ENCODE measurements at regions not wholly inside any gene's neighbourhood (a gene's known extent, or its start where the extent isn't known, plus 50 kb on each side); places are given as distances from the start of the nearest gene placed in this dataset.

DNA sequence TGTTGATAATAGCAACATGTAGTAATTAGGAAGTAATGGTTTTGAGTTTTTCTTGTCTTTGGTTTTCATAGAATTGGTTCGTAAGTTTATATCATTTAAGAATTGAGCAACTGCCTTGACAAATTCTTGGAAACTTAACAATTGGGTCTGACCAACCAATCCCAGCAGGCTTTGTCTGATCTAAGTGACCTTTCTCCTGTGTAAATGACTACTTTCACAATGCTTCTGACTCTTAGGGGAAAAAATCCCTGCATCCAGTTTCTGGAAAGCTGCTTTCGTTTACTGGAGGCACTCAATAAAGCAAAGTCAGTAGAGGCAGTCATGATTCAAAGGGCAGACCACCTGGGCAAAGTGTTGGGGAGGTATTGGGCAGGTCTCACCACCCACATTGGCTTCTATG, 303.6 kb upstream of the FAM78B start:
- TF ChIP-seq EZH2 (IDR thresholded peaks at IDR 0.05; ENCODE audit: borderline replicate concordance, low read depth, low read length, severe bottlenecking) (no peak), MAX (IDR thresholded peaks at IDR 0.05; ENCODE audit: insufficient read depth, insufficient read length) (no peak), POLR2AphosphoS5 (IDR thresholded peaks at IDR 0.05; ENCODE audit: insufficient read depth, low read depth, low read length) (no peak), GATA2 (IDR thresholded peaks at IDR 0.05; ENCODE audit: insufficient read depth, insufficient read length, low read depth, low read length) (no peak), JUN (IDR thresholded peaks at IDR 0.05; ENCODE audit: borderline replicate concordance, insufficient read depth, insufficient read length, low read depth) (no peak), FOS (IDR thresholded peaks at IDR 0.05; ENCODE audit: borderline replicate concordance, insufficient read depth, low read length) (no peak), POLR2A (IDR thresholded peaks at IDR 0.05; ENCODE audit: low read depth, low read length) (no peak)
- H4K20me1 ChIP-seq (replicated peaks; ENCODE audit: control insufficient read depth, extremely low read depth, insufficient read depth, low read length): no peaks in the 10 kb centered on the region
- H3K36me3 ChIP-seq (ENCODE audit: control insufficient read depth in 2 of 2, extremely low read depth in 1 of 2, insufficient read depth in 2 of 2, low read length in 2 of 2): no peaks in the 10 kb centered on the region
- no TSS peak for BruUV-seq (replicated peaks)
- H3K9me1 ChIP-seq (replicated peaks; ENCODE audit: control insufficient read depth, extremely low read depth, insufficient read depth, low read length): no peaks in the 10 kb centered on the region
- H3K9me3 ChIP-seq (replicated peaks; ENCODE audit: control insufficient read depth, insufficient read depth, low read length): no peaks in the 10 kb centered on the region
- dilution Hi-C loops (cut with MboI; ENCODE audit: extremely low pct_ligation_motif_present, low sequenced_read_pairs): no loop called here
- intact Hi-C loops (cut with micrococcal nuclease): no loop called here
- ChIA-PET CTCF (interaction anchor here (1.0 kb wide), 1 partner anchor 9 kb away, joined by 3 read pairs; no protein-coding TSS in a partner anchor), POLR2A (no interaction called here)
- no peak overlapping the region for H3K4me3 ChIP-seq (replicated peaks in 1 of 3; ENCODE audit: insufficient read depth in 1 of 3, low read depth in 1 of 3, low read length in 3 of 3)
- DNase-seq (ENCODE audit: low read depth, low spot score) (no peak), FAIRE-seq (no peak)
- H3K27me3 ChIP-seq (ENCODE audit: control insufficient read depth in 2 of 2, insufficient read depth in 2 of 2, low read length in 2 of 2): no peaks in the 10 kb centered on the region
- H3K27ac ChIP-seq (ENCODE audit: insufficient read depth, low read depth, low read length): no peak overlapping the region
- no peak overlapping the region for H3K4me2 ChIP-seq (ENCODE audit: insufficient read depth, low read length)
- no peaks in the 10 kb centered on the region for H3K79me2 ChIP-seq (ENCODE audit: control insufficient read depth, insufficient read depth, low read length)
- no peak overlapping the region for H2AFZ ChIP-seq (ENCODE audit: low read depth, low read length)
- no peaks in the 10 kb centered on the region for H3K4me1 ChIP-seq (ENCODE audit: control insufficient read depth, extremely low read depth, insufficient read depth, low read length)
- no peak overlapping the region for H3K9ac ChIP-seq (replicated peaks; ENCODE audit: extremely low read depth, insufficient read depth, low read length)

GRCh38 chr1:166471359-166471758, 304.6 kb upstream of the FAM78B start:
- DNase-seq (ENCODE audit: low read depth, low spot score) (no peak), FAIRE-seq (no peak)
- no TSS peak for BruUV-seq (replicated peaks)
- no peak overlapping the region for H3K4me3 ChIP-seq (replicated peaks in 1 of 3; ENCODE audit: insufficient read depth in 1 of 3, low read depth in 1 of 3, low read length in 3 of 3)
- H3K4me1 ChIP-seq (ENCODE audit: control insufficient read depth, extremely low read depth, insufficient read depth, low read length): no peaks in the 10 kb centered on the region
- no peaks in the 10 kb centered on the region for H3K9me1 ChIP-seq (replicated peaks; ENCODE audit: control insufficient read depth, extremely low read depth, insufficient read depth, low read length)
- H3K79me2 ChIP-seq (ENCODE audit: control insufficient read depth, insufficient read depth, low read length): no peaks in the 10 kb centered on the region
- no peak overlapping the region for H3K4me2 ChIP-seq (ENCODE audit: insufficient read depth, low read length)
- dilution Hi-C loops (cut with MboI; ENCODE audit: extremely low pct_ligation_motif_present, low sequenced_read_pairs): no loop called here
- no peak for TF ChIP-seq GATA2 (IDR thresholded peaks at IDR 0.05; ENCODE audit: insufficient read depth, insufficient read length, low read depth, low read length)
- TF ChIP-seq EZH2 (IDR thresholded peaks at IDR 0.05; ENCODE audit: borderline replicate concordance, low read depth, low read length, severe bottlenecking): no peak
- TF ChIP-seq POLR2AphosphoS5 (IDR thresholded peaks at IDR 0.05; ENCODE audit: insufficient read depth, low read depth, low read length): no peak
- no peak for TF ChIP-seq MAX (IDR thresholded peaks at IDR 0.05; ENCODE audit: insufficient read depth, insufficient read length)
- TF ChIP-seq JUN (IDR thresholded peaks at IDR 0.05; ENCODE audit: borderline replicate concordance, insufficient read depth, insufficient read length, low read depth): no peak
- TF ChIP-seq FOS (IDR thresholded peaks at IDR 0.05; ENCODE audit: borderline replicate concordance, insufficient read depth, low read length): no peak
- no peak for TF ChIP-seq CTCF (IDR thresholded peaks at IDR 0.05; ENCODE audit: extremely low read depth in 1 of 2, insufficient read depth in 1 of 2, low read depth in 1 of 2, low read length in 2 of 2)
- no peak for TF ChIP-seq POLR2A (IDR thresholded peaks at IDR 0.05; ENCODE audit: low read depth, low read length)
- TF ChIP-seq MYC (IDR thresholded peaks at IDR 0.05; ENCODE audit: low read depth, low read length): no peak
- H3K36me3 ChIP-seq (ENCODE audit: control insufficient read depth in 2 of 2, extremely low read depth in 1 of 2, insufficient read depth in 2 of 2, low read length in 2 of 2): no peaks in the 10 kb centered on the region
- no peak overlapping the region for H2AFZ ChIP-seq (ENCODE audit: low read depth, low read length)
- H3K9ac ChIP-seq (replicated peaks; ENCODE audit: extremely low read depth, insufficient read depth, low read length): no peak overlapping the region
- POLR2A ChIA-PET: no interaction called here
- no peak overlapping the region for H3K27ac ChIP-seq (ENCODE audit: insufficient read depth, low read depth, low read length)
- intact Hi-C loops (cut with micrococcal nuclease): no loop called here
- CTCF ChIA-PET: interaction anchor here (0.9 kb wide), 1 partner anchor 9 kb away, joined by 3 read pairs; no protein-coding TSS in a partner anchor
- no peaks in the 10 kb centered on the region for H3K27me3 ChIP-seq (ENCODE audit: control insufficient read depth in 2 of 2, insufficient read depth in 2 of 2, low read length in 2 of 2)
- no peaks in the 10 kb centered on the region for H4K20me1 ChIP-seq (replicated peaks; ENCODE audit: control insufficient read depth, extremely low read depth, insufficient read depth, low read length)
- no peaks in the 10 kb centered on the region for H3K9me3 ChIP-seq (replicated peaks; ENCODE audit: control insufficient read depth, insufficient read depth, low read length)

Measured in endothelial cell of umbilical vein (primary cell).